WERI-Rb-1 (cell line): ENCODE measurements at regions not wholly inside any gene's neighbourhood (a gene's known extent, or its start where the extent isn't known, plus 50 kb on each side); places are given as distances from the start of the nearest gene placed in this dataset.

Source experiments
- DNase-seq: peaks from one replicate; pipeline ENCODE4 v3.0.0-alpha.2; 2020
- H3K27ac ChIP-seq: fragments of 250-450 bp; sonication (Bioruptor Pico); 2 replicates; pipeline ENCODE4 v1.5.1; 2020; ENCODE audit warnings: mild to moderate bottlenecking, moderate library complexity
- H3K27me3 ChIP-seq: fragments of 250-450 bp; sonication (Bioruptor Pico); 2 replicates; pipeline ENCODE4 v1.5.1; 2021; ENCODE audit warnings: mild to moderate bottlenecking, low read depth, moderate library complexity; ENCODE audit not compliant: insufficient read depth, severe bottlenecking
- H3K36me3 ChIP-seq: fragments of 250-450 bp; sonication (Bioruptor Pico); 2 replicates; pipeline ENCODE4 v1.5.1; 2020; ENCODE audit warnings: mild to moderate bottlenecking, moderate library complexity
- H3K4me3 ChIP-seq: 2 replicates; pipeline ENCODE4 v1.5.1; 2011; ENCODE audit warnings: low read depth, mild to moderate bottlenecking, control low read depth, low read length
- H3K9me3 ChIP-seq: fragments of 250-450 bp; sonication (Bioruptor Pico); 2 replicates; pipeline ENCODE4 v1.5.1; 2021; ENCODE audit warnings: mild to moderate bottlenecking, moderate library complexity; ENCODE audit not compliant: severe bottlenecking
- CTCF ChIP-seq: IDR thresholded peaks from 2 replicates; pipeline ENCODE4 v1.5.1; 2011; ENCODE audit warnings: low read depth, mild to moderate bottlenecking, control low read depth, inconsistent platforms, low read length

- H3K36me3 ChIP-seq, result no peaks in the 10 kb centered on the region
- no peaks in the 10 kb centered on the region for H3K27me3 ChIP-seq
- H3K9me3 ChIP-seq, result no peaks in the 10 kb centered on the region
- no peak overlapping the region for H3K4me3 ChIP-seq
- DNase-seq, result no peak
- no peak for TF ChIP-seq CTCF
- H3K27ac ChIP-seq, result no peak overlapping the region
These were observed 660.7 kb upstream of the RAB6C start for GRCh38 chr2:129318581-129319421.

- no peak overlapping the region for H3K27ac ChIP-seq
- no peak for DNase-seq
- no peak for TF ChIP-seq CTCF
- H3K27me3 ChIP-seq, result no peaks in the 10 kb centered on the region
- no peaks in the 10 kb centered on the region for H3K9me3 ChIP-seq
- no peaks in the 10 kb centered on the region for H3K36me3 ChIP-seq
- no peak overlapping the region for H3K4me3 ChIP-seq
These were observed 660.1 kb upstream of the RAB6C start for GRCh38 chr2:129319422-129319717.

GRCh38 chr2:129320288-129320687, 659.2 kb upstream of the RAB6C start:
- no peak overlapping the region for H3K27ac ChIP-seq
- no peaks in the 10 kb centered on the region for H3K27me3 ChIP-seq
- TF ChIP-seq CTCF, result no peak
- no peak overlapping the region for H3K4me3 ChIP-seq
- no peaks in the 10 kb centered on the region for H3K36me3 ChIP-seq
- DNase-seq, result no peak
- H3K9me3 ChIP-seq, result no peaks in the 10 kb centered on the region

GRCh38 chr2:129324349-129324748, 655.1 kb upstream of the RAB6C start:
- no peak for TF ChIP-seq CTCF

GRCh38 chr2:129325151-129325550, 654.3 kb upstream of the RAB6C start:
- no peak overlapping the region for H3K4me3 ChIP-seq
- no peak for TF ChIP-seq CTCF
- no peaks in the 10 kb centered on the region for H3K36me3 ChIP-seq
- H3K27ac ChIP-seq, result no peak overlapping the region
- no peaks in the 10 kb centered on the region for H3K9me3 ChIP-seq
- DNase-seq, result no peak
- no peaks in the 10 kb centered on the region for H3K27me3 ChIP-seq

More at GRCh38 chr2:129324349-129324748, 655.1 kb upstream of the RAB6C start:
- no peak overlapping the region for H3K27ac ChIP-seq
- H3K9me3 ChIP-seq, result no peaks in the 10 kb centered on the region
- H3K36me3 ChIP-seq, result no peaks in the 10 kb centered on the region
- H3K4me3 ChIP-seq, result no peak overlapping the region
- DNase-seq, result no peak
- no peaks in the 10 kb centered on the region for H3K27me3 ChIP-seq

GRCh38 chr2:129329574-129329973, 649.9 kb upstream of the RAB6C start:
- Histone ChIP-seq H3K4me3 (no peak overlapping the region), H3K27me3 (no peaks in the 10 kb centered on the region), H3K36me3 (no peaks in the 10 kb centered on the region), H3K27ac (no peak overlapping the region), H3K9me3 (no peaks in the 10 kb centered on the region)
- no peak for TF ChIP-seq CTCF
- DNase-seq, result no peak
